K562 (cell line): ENCODE measurements at regions not wholly inside any gene's neighbourhood (a gene's known extent, or its start where the extent isn't known, plus 50 kb on each side); places are given as distances from the start of the nearest gene placed in this dataset.

Source experiments
- ATAC-seq: fragments of 200-7000 bp; cut with Tn5 transposase; 3 replicates; pipeline ENCODE4 v1.9.1; 2020; ENCODE audit warnings: moderate library complexity
- BruUV-seq: library from RNA; stranded (reverse); fragments of 400-500 nt; replicated peaks from 2 replicates; lab custom pipeline; 2021; lab: Mats Ljungman, UMichigan
- CTCF ChIA-PET: fragments of 300-600 bp; formaldehyde crosslinking; extraction: SDS; loops from one replicate; lab custom pipeline; 2021; ENCODE audit warnings: low intra/inter-chr PET ratio; lab: Yijun Ruan, JAX
- POLR2A ChIA-PET: fragments of 300-600, 350-650 bp; sonication (Branson Sonifier 250); formaldehyde crosslinking; extraction: SDS; loops from one replicate; lab custom pipeline; 2021; ENCODE audit warnings: antibody characterized with exemption, inconsistent platforms; lab: Yijun Ruan, JAX
- DNase-seq, 4 experiments: peaks; one replicate each; pipeline versions ENCODE4 v3.0.0 to v3.0.0-alpha.2; 2011 to 2018; ENCODE audit warnings: low spot score in 3 of 4, mixed read lengths in 3 of 4; ENCODE audit errors: extremely low read depth in 1 of 4
- FAIRE-seq: peaks from 2 replicates; lab custom pipeline; 2011; peaks lifted over from hg19 to GRCh38; lab: Jason Lieb, UNC
- H2AFZ ChIP-seq: 2 replicates; pipeline ENCODE4 v1.6.0; 2011; ENCODE audit warnings: low read depth, low read length, control low read depth, inconsistent platforms
- H3K27ac ChIP-seq: fragments of 200-600 bp; 3 replicates; pipeline ENCODE4 v1.8.0; 2011; ENCODE audit warnings: low read depth, mild to moderate bottlenecking, control low read depth, inconsistent platforms, low read length, moderate library complexity, mixed read lengths; ENCODE audit errors: extremely low read depth
- H3K27me3 ChIP-seq, 2 experiments: fragments of 300-600 bp in 1 of 2; 2 replicates in 1 of 2; 3 replicates in 1 of 2; pipeline versions ENCODE4 v1.6.0 to v1.8.0; 2011; ENCODE audit warnings: inconsistent platforms in 2 of 2, low read length in 2 of 2, mild to moderate bottlenecking in 1 of 2, mixed read lengths in 1 of 2, moderate library complexity in 1 of 2; ENCODE audit not compliant: control insufficient read depth in 2 of 2, insufficient read depth in 2 of 2
- H3K36me3 ChIP-seq: fragments of 300-600 bp; 3 replicates; pipeline ENCODE4 v1.8.0; 2011; ENCODE audit warnings: mild to moderate bottlenecking, low read length, inconsistent platforms; ENCODE audit not compliant: control insufficient read depth, insufficient read depth
- H3K4me1 ChIP-seq, 2 experiments: fragments of 200-600 bp in 1 of 2; replicated peaks in 1 of 2; 2 replicates in 1 of 2; 3 replicates in 1 of 2; pipeline versions ENCODE4 v1.5.1 to v1.8.0; 2011; ENCODE audit warnings: inconsistent platforms in 2 of 2, low read length in 2 of 2, mild to moderate bottlenecking in 1 of 2, mixed read lengths in 1 of 2, moderate library complexity in 1 of 2; ENCODE audit not compliant: control insufficient read depth in 2 of 2, insufficient read depth in 2 of 2
- H3K4me2 ChIP-seq: 2 replicates; pipeline ENCODE4 v1.6.1; 2011; ENCODE audit warnings: low read length, control low read depth, inconsistent platforms, mixed read lengths; ENCODE audit not compliant: insufficient read depth
- H3K4me3 ChIP-seq: fragments of 200-600 bp; sonication (generic), shearing (Covaris generic); 2 replicates; pipeline ENCODE4 v1.5.1; 2016; ENCODE audit warnings: control low read depth, inconsistent platforms
- H3K79me2 ChIP-seq: fragments of 200-600 bp; 3 replicates; pipeline ENCODE4 v1.8.0; 2011; ENCODE audit warnings: low read length, inconsistent platforms; ENCODE audit not compliant: control insufficient read depth, insufficient read depth
- H3K9ac ChIP-seq, 2 experiments: 2 replicates each; pipeline versions ENCODE4 v1.6.0 to v1.6.1; 2011; ENCODE audit warnings: low read depth in 2 of 2, low read length in 2 of 2, control low read depth in 1 of 2, inconsistent platforms in 1 of 2, mild to moderate bottlenecking in 1 of 2, mixed read lengths in 1 of 2; ENCODE audit not compliant: insufficient read depth in 1 of 2
- H3K9me1 ChIP-seq: one replicate; pipeline ENCODE4 v1.6.0; 2011; ENCODE audit warnings: inconsistent platforms, mild to moderate bottlenecking, low read length, moderate library complexity; ENCODE audit not compliant: control insufficient read depth, insufficient read depth
- H3K9me3 ChIP-seq: replicated peaks from 2 replicates; pipeline ENCODE4 v1.5.1; 2011; ENCODE audit warnings: low read depth, low read length, inconsistent platforms; ENCODE audit not compliant: control insufficient read depth, insufficient read depth
- H4K20me1 ChIP-seq: replicated peaks from 2 replicates; pipeline ENCODE4 v1.6.1; 2011; ENCODE audit warnings: low read length, inconsistent platforms, mixed read lengths; ENCODE audit not compliant: control insufficient read depth, insufficient read depth
- ELK3 ChIP-seq: fragments of 450-650 bp; formaldehyde crosslinking; IDR thresholded peaks from 2 replicates; pipeline ENCODE4 v1.4.0; 2020; ENCODE audit warnings: mild to moderate bottlenecking
- FOXM1 ChIP-seq, 2 experiments: fragments of 450-650 bp in 1 of 2; sonication (generic) in 1 of 2; formaldehyde crosslinking in 1 of 2; IDR thresholded peaks; 2 replicates each; pipeline versions ENCODE4 v1.6.1 to v1.9.0; 2017 to 2022; ENCODE audit warnings: low read depth in 2 of 2, mild to moderate bottlenecking in 2 of 2, missing genetic modification reagents in 1 of 2, moderate library complexity in 1 of 2
- GTF2F1 ChIP-seq: IDR thresholded peaks from 2 replicates; pipeline ENCODE4 v1.6.1; 2011; ENCODE audit warnings: low read depth, low read length, improper control_type of control experiment
- HSF4 ChIP-seq: fragments of 250-450 bp; sonication (Bioruptor Pico); IDR thresholded peaks from 2 replicates; pipeline ENCODE4 v2.1.2; 2022; ENCODE audit warnings: mild to moderate bottlenecking, moderate library complexity, borderline replicate concordance
- IRF1 ChIP-seq: sonication (generic); formaldehyde crosslinking; IDR thresholded peaks from 2 replicates; pipeline ENCODE4 v1.8.0; 2022; ENCODE audit warnings: missing genetic modification reagents, mild to moderate bottlenecking, borderline replicate concordance
- NONO ChIP-seq, 2 experiments: fragments of 200-400 bp in 1 of 2; fragments of 450-650 bp in 1 of 2; formaldehyde crosslinking in 1 of 2; IDR thresholded peaks; 2 replicates each; pipeline ENCODE4 v1.6.1; 2017; ENCODE audit warnings: low read depth in 2 of 2, mild to moderate bottlenecking in 2 of 2, moderate library complexity in 2 of 2, low read length in 1 of 2
- NR2C2 ChIP-seq, 2 experiments: fragments of 200-800 bp in 1 of 2; sonication (Bioruptor generic) in 1 of 2; sonication (generic) in 1 of 2; formaldehyde crosslinking in 1 of 2; IDR thresholded peaks; 2 replicates each; pipeline versions ENCODE4 v1.6.1 to v1.8.0; 2016 to 2022; ENCODE audit warnings: mild to moderate bottlenecking in 1 of 2, missing compliant biosample characterization in 1 of 2, missing genetic modification characterization in 1 of 2, missing genetic modification reagents in 1 of 2
- PHTF2 ChIP-seq: fragments of 250-450 bp; sonication (Bioruptor Pico); IDR thresholded peaks from 2 replicates; pipeline ENCODE4 v1.5.0; 2021; ENCODE audit warnings: mild to moderate bottlenecking
- RBM22 ChIP-seq: fragments of 200-400 bp; formaldehyde crosslinking; IDR thresholded peaks from 2 replicates; pipeline ENCODE4 v1.6.1; 2018; ENCODE audit warnings: low read length, low read depth; ENCODE audit not compliant: poor library complexity, severe bottlenecking
- SREBF1 ChIP-seq: fragments of 150-350 bp; IDR thresholded peaks from 2 replicates; pipeline ENCODE4 v1.6.1; 2014; ENCODE audit warnings: antibody characterized with exemption, low read depth, low read length, borderline replicate concordance
- TCFL5 ChIP-seq: fragments of 250-450 bp; sonication (Bioruptor Pico); conservative IDR thresholded peaks from 2 replicates; pipeline ENCODE4 v1.6.1; 2021; ENCODE audit warnings: mild to moderate bottlenecking, moderate library complexity, matching md5 sums
- ZBTB49 ChIP-seq: sonication (generic); formaldehyde crosslinking; IDR thresholded peaks from 2 replicates; pipeline ENCODE4 v1.8.0; 2022; ENCODE audit warnings: missing genetic modification reagents, mild to moderate bottlenecking, borderline replicate concordance
- ZC3H8 ChIP-seq: fragments of 450-650 bp; IDR thresholded peaks from 2 replicates; pipeline ENCODE4 v1.6.1; 2017
- ZNF398 ChIP-seq: fragments of 250-450 bp; sonication (Bioruptor Pico); IDR thresholded peaks from 2 replicates; pipeline ENCODE4 v1.8.0; 2021; ENCODE audit warnings: moderate library complexity, mild to moderate bottlenecking, inconsistent platforms
- WGBS: fragments of 100-300 bp; shearing (Covaris generic); methylation state at CpG from one replicate; pipeline ENCODE4 v1.1.6; 2016; ENCODE audit warnings: low coverage, mixed read lengths; ENCODE audit not compliant: insufficient coverage; ENCODE audit errors: missing lambda C conversion rate; 5-methylcytosine and 5-hydroxymethylcytosine counted together
- in situ Hi-C: fragments of 300-500 bp; cut with MboI; formaldehyde crosslinking; loops from 4 replicates; pipeline ENCODE4 v1.15.0; 2018; ENCODE audit warnings: inconsistent platforms, mixed read lengths
- intact Hi-C: fragments of 100-400 bp; cut with micrococcal nuclease; formaldehyde crosslinking; loops from 2 replicates; pipeline ENCODE4 v1.14.2; 2022

GRCh38 chr3:127407026-127407939 lies 119.4 kb upstream of the PRR20G start:
- WGBS, result 13% methylated on average over 10 of the region's 13 CpGs
- DNase-seq (no peak), ATAC-seq (no peak), FAIRE-seq (no peak)
- BruUV-seq, result no TSS peak
- in situ Hi-C loops, result no loop called here
- H4K20me1 ChIP-seq, result peaks cover 6% of the 10 kb centered on the region; the same call in 1 of the 2 replicates
- H3K9ac ChIP-seq, result no peak overlapping the region; a peak in 1 of 4 replicates
- peaks cover 4 to 5% of the 10 kb centered on the region in 2 experiments; a peak in 3 of 5 replicates for H3K4me1 ChIP-seq
- H3K27ac ChIP-seq, result no peak overlapping the region
- peaks cover 0 to 22% of the 10 kb centered on the region in 2 experiments; a peak in 2 of 5 replicates for H3K27me3 ChIP-seq
- no peak overlapping the region for H3K4me2 ChIP-seq
- ChIA-PET CTCF (no interaction called here), POLR2A (no interaction called here)
- H3K4me3 ChIP-seq, result no peak overlapping the region
- no peaks in the 10 kb centered on the region for H3K79me2 ChIP-seq
- no peaks in the 10 kb centered on the region for H3K9me1 ChIP-seq
- H3K9me3 ChIP-seq, result no peaks in the 10 kb centered on the region
- no peaks in the 10 kb centered on the region for H3K36me3 ChIP-seq
- no peak overlapping the region for H2AFZ ChIP-seq
- intact Hi-C loops, result no loop called here
- TF ChIP-seq RBM22 (no peak), ELK3 (CRISPR knock-in tag) (no peak), FOXM1 (IDR thresholded peaks at IDR 0.05; ENCODE audit: low read depth) (no peak), FOXM1 (CRISPR knock-in tag; IDR thresholded peaks at IDR 0.05; ENCODE audit: low read depth) (no peak), ZBTB49 (CRISPR knock-in tag) (no peak), PHTF2 (CRISPR knock-in tag) (no peak), IRF1 (CRISPR knock-in tag) (no peak), NR2C2 (CRISPR knock-in tag; IDR thresholded peaks at IDR 0.05) (no peak), NR2C2 (tag; IDR thresholded peaks at IDR 0.05) (no peak), NONO (IDR thresholded peaks at IDR 0.05; ENCODE audit: low read depth in 2 of 2, low read length in 1 of 2) (no peak), GTF2F1 (no peak), ZC3H8 (no peak), ZNF398 (CRISPR knock-in tag) (no peak), TCFL5 (CRISPR knock-in tag) (no peak), SREBF1 (no peak), HSF4 (CRISPR knock-in tag) (no peak)
